Spleen (tissue), 7 donors: ENCODE measurements at regions not wholly inside any gene's neighbourhood (a gene's known extent, or its start where the extent isn't known, plus 50 kb on each side); places are given as distances from the start of the nearest gene placed in this dataset.

Experiments
- CTCF ChIP-seq, 11 experiments: fragments of 200-600 bp in 7 of 11; fragments of 450-650 bp in 4 of 11; sonication (generic) in 4 of 11; IDR thresholded peaks in 8 of 11; conservative IDR thresholded peaks in 3 of 11; 1 replicate in 7 of 11; 2 replicates in 4 of 11; pipeline versions ENCODE4 v1.4.0 to v1.8.0; 2016 to 2021; ENCODE audit warnings: antibody characterized with exemption in 11 of 11, inconsistent platforms in 4 of 11, mild to moderate bottlenecking in 1 of 11
- POLR2A ChIP-seq, 3 donors: fragments of 450-650 bp; IDR thresholded peaks; one replicate each; pipeline ENCODE4 v1.5.1; 2017; ENCODE audit warnings: antibody characterized with exemption in 3 of 3, mild to moderate bottlenecking in 1 of 3
- donor health status: DM: no; HTN: no; CAD: no; lungs with moderate emphysema.
- donor health status: DM: no; HTN: no; CAD: no.
- donor health status: DM: no; HTN: no; CAD: no.

- no peak for TF ChIP-seq CTCF (IDR thresholded peaks at IDR 0.05 in 8 of 11, conservative IDR thresholded peaks at IDR 0.05 in 3 of 11)
- TF ChIP-seq POLR2A (IDR thresholded peaks at IDR 0.05), result no peak
Observed at GRCh38 chr6:156379392-156380289, 397.5 kb upstream of the ARID1B start.
